ENCODE measurements at regions not wholly inside any gene's neighbourhood (a gene's known extent, or its start where the extent isn't known, plus 50 kb on each side); places are given as distances from the start of the nearest gene placed in this dataset.

DNA sequence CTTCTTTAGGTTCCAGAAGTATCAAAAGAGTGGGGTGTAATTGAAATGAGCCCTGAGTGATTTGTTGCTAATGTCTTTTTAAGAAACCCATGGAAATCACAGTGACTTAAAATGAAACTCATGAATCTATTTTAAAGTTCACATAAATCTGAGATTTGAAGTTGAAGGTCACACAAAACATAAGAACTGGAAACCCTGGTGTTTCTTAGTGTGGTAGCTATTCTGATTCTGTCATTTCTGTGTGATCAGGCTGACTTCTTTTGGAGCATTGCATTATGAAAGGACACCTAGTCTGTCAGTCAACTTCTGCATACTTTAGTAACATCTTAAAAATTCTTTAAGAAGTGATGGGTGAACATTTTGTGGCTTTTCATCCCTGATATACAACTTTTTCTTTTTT, 448.8 kb downstream of the TLE4 start:
- Histone ChIP-seq H3K27ac (replicated peaks; ENCODE audit: low read length) (no peak overlapping the region), H4K8ac (ENCODE audit: low read depth, low read length) (no peak overlapping the region), H3K14ac (ENCODE audit: low read length) (no peak overlapping the region), H2BK5ac (ENCODE audit: low read length) (no peak overlapping the region), H3K18ac (ENCODE audit: low read length) (no peak overlapping the region), H3K4ac (ENCODE audit: low read length) (no peak overlapping the region), H3K36me3 (replicated peaks in 1 of 2; ENCODE audit: control insufficient read depth in 2 of 2, insufficient read depth in 2 of 2, low read length in 2 of 2) (no peaks in the 10 kb centered on the region), H2AK5ac (ENCODE audit: low read depth, low read length) (no peak overlapping the region), H3K23ac (ENCODE audit: low read depth, low read length, poor library complexity) (no peak overlapping the region), H3K4me2 (ENCODE audit: insufficient read depth, low read length, poor library complexity, severe bottlenecking) (no peak overlapping the region), H2BK15ac (ENCODE audit: low read length) (no peak overlapping the region), H3K9ac (ENCODE audit: low read depth, low read length, poor library complexity) (no peak overlapping the region), H3K4me3 (ENCODE audit: low read length in 2 of 2) (no peak overlapping the region), H2BK120ac (ENCODE audit: low read depth, low read length) (no peak overlapping the region), H2AFZ (ENCODE audit: low read length) (no peak overlapping the region), H3K9me3 (replicated peaks in 1 of 2; ENCODE audit: control insufficient read depth in 2 of 2, insufficient read depth in 1 of 2, low read depth in 1 of 2, low read length in 2 of 2) (no peaks in the 10 kb centered on the region), H3K79me1 (ENCODE audit: low read depth, low read length) (no peaks in the 10 kb centered on the region), H3K4me1 (ENCODE audit: control insufficient read depth in 2 of 2, insufficient read depth in 1 of 2, low read depth in 1 of 2, low read length in 2 of 2) (no peaks in the 10 kb centered on the region), H3K27me3 (ENCODE audit: control insufficient read depth in 3 of 3, insufficient read depth in 3 of 3, low read depth in 1 of 3, low read length in 3 of 3) (no peaks in the 10 kb centered on the region), H4K91ac (ENCODE audit: low read depth, low read length, poor library complexity) (no peak overlapping the region), H2BK12ac (ENCODE audit: low read length) (no peak overlapping the region)
- no peak for DNase-seq (ENCODE audit: low spot score)

DNA sequence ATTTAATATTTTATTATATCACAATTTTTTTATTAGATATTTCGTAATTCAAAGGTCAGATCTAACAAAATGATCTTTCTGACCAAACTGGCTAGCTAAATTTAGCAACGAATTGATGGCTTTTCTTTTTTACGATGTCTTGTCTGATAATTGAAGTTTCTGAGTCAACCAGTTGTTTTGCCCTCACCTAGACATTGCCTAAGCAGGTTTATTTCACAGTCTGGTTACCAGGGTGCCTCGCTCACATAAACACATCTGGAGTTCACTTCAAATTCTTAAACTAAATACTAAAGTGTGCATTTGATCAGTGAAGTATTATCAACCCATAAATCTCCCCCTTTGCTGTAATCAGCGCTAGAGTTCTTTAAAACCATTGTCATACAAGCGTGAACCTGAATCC, 448.3 kb downstream of the TLE4 start:
- Histone ChIP-seq H3K23ac (ENCODE audit: low read depth, low read length, poor library complexity) (no peak overlapping the region), H3K18ac (ENCODE audit: low read length) (no peak overlapping the region), H3K9me3 (replicated peaks in 1 of 2; ENCODE audit: control insufficient read depth in 2 of 2, insufficient read depth in 1 of 2, low read depth in 1 of 2, low read length in 2 of 2) (no peaks in the 10 kb centered on the region), H2BK15ac (ENCODE audit: low read length) (no peak overlapping the region), H4K8ac (ENCODE audit: low read depth, low read length) (no peak overlapping the region), H3K9ac (ENCODE audit: low read depth, low read length, poor library complexity) (no peak overlapping the region), H2BK5ac (ENCODE audit: low read length) (no peak overlapping the region), H2BK12ac (ENCODE audit: low read length) (no peak overlapping the region), H3K36me3 (replicated peaks in 1 of 2; ENCODE audit: control insufficient read depth in 2 of 2, insufficient read depth in 2 of 2, low read length in 2 of 2) (no peaks in the 10 kb centered on the region), H2AFZ (ENCODE audit: low read length) (no peak overlapping the region), H3K27me3 (ENCODE audit: control insufficient read depth in 3 of 3, insufficient read depth in 3 of 3, low read depth in 1 of 3, low read length in 3 of 3) (no peaks in the 10 kb centered on the region), H2AK5ac (ENCODE audit: low read depth, low read length) (no peak overlapping the region), H3K79me1 (ENCODE audit: low read depth, low read length) (no peaks in the 10 kb centered on the region), H2BK120ac (ENCODE audit: low read depth, low read length) (no peak overlapping the region), H3K4me1 (ENCODE audit: control insufficient read depth in 2 of 2, insufficient read depth in 1 of 2, low read depth in 1 of 2, low read length in 2 of 2) (no peaks in the 10 kb centered on the region), H4K91ac (ENCODE audit: low read depth, low read length, poor library complexity) (no peak overlapping the region), H3K27ac (replicated peaks; ENCODE audit: low read length) (no peak overlapping the region), H3K4ac (ENCODE audit: low read length) (no peak overlapping the region), H3K4me3 (ENCODE audit: low read length in 2 of 2) (no peak overlapping the region), H3K4me2 (ENCODE audit: insufficient read depth, low read length, poor library complexity, severe bottlenecking) (no peak overlapping the region), H3K14ac (ENCODE audit: low read length) (no peak overlapping the region)
- no peak for DNase-seq (ENCODE audit: low spot score)
- no CpG with 5 or more reads among the region's 6 CpGs for WGBS, 2 donors (ENCODE audit: extremely low coverage in 2 of 2, insufficient read length in 2 of 2, insufficient replicate concordance in 1 of 2)

DNA sequence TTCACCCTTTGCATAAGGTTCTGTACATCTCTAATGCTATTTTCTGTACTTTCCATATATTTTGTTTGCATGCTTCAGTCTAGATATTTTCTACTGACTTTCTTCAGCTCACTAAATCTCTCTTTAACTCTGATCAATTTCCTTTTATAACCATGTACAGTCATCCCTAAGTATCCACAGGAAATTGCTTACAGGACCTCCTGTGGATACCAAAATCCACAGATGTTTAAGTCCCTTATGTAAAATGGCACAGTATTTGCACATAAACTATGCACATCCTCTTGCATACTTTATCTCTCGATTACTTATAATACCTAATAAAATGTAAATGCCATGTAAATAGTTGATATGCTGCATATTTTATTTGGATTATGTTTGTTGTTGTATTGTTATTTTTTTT, 442.1 kb downstream of the TLE4 start:
- WGBS, 2 donors (ENCODE audit: extremely low coverage in 2 of 2, insufficient read length in 2 of 2, insufficient replicate concordance in 1 of 2): no CpG with 5 or more reads among the region's 1 CpG

DNA sequence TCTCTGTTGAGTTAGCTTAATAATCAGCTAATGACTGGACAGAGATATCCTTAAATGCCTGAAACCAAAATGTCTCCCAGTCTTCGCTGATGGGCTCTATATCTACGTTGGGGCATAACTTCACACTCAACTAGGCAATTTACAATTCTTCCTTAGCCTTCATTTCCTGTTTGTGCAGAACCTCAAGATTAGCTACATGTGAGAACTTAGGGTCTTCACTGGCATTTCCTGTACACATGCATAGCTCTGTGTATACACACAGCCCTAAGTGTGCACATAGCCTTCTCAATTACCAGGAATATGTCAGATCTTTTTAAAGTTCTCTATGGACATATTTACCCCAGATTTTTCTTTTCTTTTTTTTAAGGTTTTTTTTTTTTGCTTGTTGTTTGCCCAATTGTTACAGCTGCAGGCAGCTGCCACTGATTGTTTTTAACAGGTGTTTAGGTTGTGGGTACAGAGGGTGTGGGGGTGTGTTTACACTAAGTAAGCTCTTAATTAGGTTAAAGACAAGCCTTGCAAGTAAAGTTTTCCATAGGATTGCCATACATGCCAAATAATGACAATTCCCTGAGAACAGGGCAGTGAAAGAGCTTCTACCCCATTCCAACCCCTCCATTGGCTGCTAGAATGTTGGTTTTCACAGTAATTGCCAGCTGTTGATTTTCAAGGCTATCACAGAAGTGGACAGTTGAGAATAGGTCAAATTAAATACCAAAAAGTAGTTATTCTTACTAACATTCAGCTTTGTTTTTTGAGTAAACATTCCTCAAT, 441.0 kb downstream of the TLE4 start:
- Histone ChIP-seq H2BK12ac (ENCODE audit: low read length) (no peak overlapping the region), H3K36me3 (replicated peaks in 1 of 2; ENCODE audit: control insufficient read depth in 2 of 2, insufficient read depth in 2 of 2, low read length in 2 of 2) (no peaks in the 10 kb centered on the region), H3K23ac (ENCODE audit: low read depth, low read length, poor library complexity) (no peak overlapping the region), H3K4me2 (ENCODE audit: insufficient read depth, low read length, poor library complexity, severe bottlenecking) (no peak overlapping the region), H3K4ac (ENCODE audit: low read length) (no peak overlapping the region), H2BK5ac (ENCODE audit: low read length) (no peak overlapping the region), H3K9me3 (replicated peaks in 1 of 2; ENCODE audit: control insufficient read depth in 2 of 2, insufficient read depth in 1 of 2, low read depth in 1 of 2, low read length in 2 of 2) (no peaks in the 10 kb centered on the region), H3K4me3 (ENCODE audit: low read length in 2 of 2) (no peak overlapping the region), H3K18ac (ENCODE audit: low read length) (no peak overlapping the region), H2AFZ (ENCODE audit: low read length) (no peak overlapping the region), H3K27me3 (ENCODE audit: control insufficient read depth in 3 of 3, insufficient read depth in 3 of 3, low read depth in 1 of 3, low read length in 3 of 3) (no peaks in the 10 kb centered on the region), H4K91ac (ENCODE audit: low read depth, low read length, poor library complexity) (no peak overlapping the region), H2AK5ac (ENCODE audit: low read depth, low read length) (no peak overlapping the region), H3K27ac (replicated peaks; ENCODE audit: low read length) (no peak overlapping the region), H2BK15ac (ENCODE audit: low read length) (no peak overlapping the region), H3K9ac (ENCODE audit: low read depth, low read length, poor library complexity) (no peak overlapping the region), H3K4me1 (ENCODE audit: control insufficient read depth in 2 of 2, insufficient read depth in 1 of 2, low read depth in 1 of 2, low read length in 2 of 2) (no peaks in the 10 kb centered on the region), H3K79me1 (ENCODE audit: low read depth, low read length) (no peaks in the 10 kb centered on the region), H3K14ac (ENCODE audit: low read length) (no peak overlapping the region), H4K8ac (ENCODE audit: low read depth, low read length) (no peak overlapping the region), H2BK120ac (ENCODE audit: low read depth, low read length) (no peak overlapping the region)
- no peak for DNase-seq (ENCODE audit: low spot score)
- no CpG with 5 or more reads among the region's 2 CpGs for WGBS, 2 donors (ENCODE audit: extremely low coverage in 2 of 2, insufficient read length in 2 of 2, insufficient replicate concordance in 1 of 2)

More for the DNA sequence above, 442.1 kb downstream of the TLE4 start:
- no peak overlapping the region for H3K4me3 ChIP-seq (ENCODE audit: low read length in 2 of 2)
- H3K23ac ChIP-seq (ENCODE audit: low read depth, low read length, poor library complexity): no peak overlapping the region
- no peak overlapping the region for H2BK120ac ChIP-seq (ENCODE audit: low read depth, low read length)
- H2BK5ac ChIP-seq (ENCODE audit: low read length): no peak overlapping the region
- H3K27ac ChIP-seq (replicated peaks; ENCODE audit: low read length): no peak overlapping the region
- no peak overlapping the region for H4K8ac ChIP-seq (ENCODE audit: low read depth, low read length)
- no peak for DNase-seq (ENCODE audit: low spot score)
- H2BK15ac ChIP-seq (ENCODE audit: low read length): no peak overlapping the region
- H3K27me3 ChIP-seq (ENCODE audit: control insufficient read depth in 3 of 3, insufficient read depth in 3 of 3, low read depth in 1 of 3, low read length in 3 of 3): no peaks in the 10 kb centered on the region
- H2BK12ac ChIP-seq (ENCODE audit: low read length): no peak overlapping the region
- no peak overlapping the region for H2AK5ac ChIP-seq (ENCODE audit: low read depth, low read length)
- no peak overlapping the region for H3K9ac ChIP-seq (ENCODE audit: low read depth, low read length, poor library complexity)
- H2AFZ ChIP-seq (ENCODE audit: low read length): no peak overlapping the region
- no peaks in the 10 kb centered on the region for H3K9me3 ChIP-seq (replicated peaks in 1 of 2; ENCODE audit: control insufficient read depth in 2 of 2, insufficient read depth in 1 of 2, low read depth in 1 of 2, low read length in 2 of 2)
- no peak overlapping the region for H3K14ac ChIP-seq (ENCODE audit: low read length)
- no peaks in the 10 kb centered on the region for H3K4me1 ChIP-seq (ENCODE audit: control insufficient read depth in 2 of 2, insufficient read depth in 1 of 2, low read depth in 1 of 2, low read length in 2 of 2)
- no peak overlapping the region for H4K91ac ChIP-seq (ENCODE audit: low read depth, low read length, poor library complexity)
- H3K36me3 ChIP-seq (replicated peaks in 1 of 2; ENCODE audit: control insufficient read depth in 2 of 2, insufficient read depth in 2 of 2, low read length in 2 of 2): no peaks in the 10 kb centered on the region
- no peak overlapping the region for H3K4ac ChIP-seq (ENCODE audit: low read length)
- no peak overlapping the region for H3K4me2 ChIP-seq (ENCODE audit: insufficient read depth, low read length, poor library complexity, severe bottlenecking)
- H3K79me1 ChIP-seq (ENCODE audit: low read depth, low read length): no peaks in the 10 kb centered on the region
- H3K18ac ChIP-seq (ENCODE audit: low read length): no peak overlapping the region
